AG09319 (cell line): ENCODE measurements at regions not wholly inside any gene's neighbourhood (a gene's known extent, or its start where the extent isn't known, plus 50 kb on each side); places are given as distances from the start of the nearest gene placed in this dataset.

ENCODE experiments used
- DNase-seq: peaks from one replicate; pipeline ENCODE4 v3.0.0-alpha.2; 2010; ENCODE audit warnings: low read depth; ENCODE audit errors: extremely low read depth
- CTCF ChIP-seq: IDR thresholded peaks from 2 replicates; pipeline ENCODE4 v1.5.1; 2011; ENCODE audit warnings: low read depth, mild to moderate bottlenecking, inconsistent platforms, low read length, moderate library complexity

GRCh38 chr3:17941152-17941551 is 198.7 kb upstream of the TBC1D5 start:
- TF ChIP-seq CTCF: no peak
- DNase-seq: no peak

DNA sequence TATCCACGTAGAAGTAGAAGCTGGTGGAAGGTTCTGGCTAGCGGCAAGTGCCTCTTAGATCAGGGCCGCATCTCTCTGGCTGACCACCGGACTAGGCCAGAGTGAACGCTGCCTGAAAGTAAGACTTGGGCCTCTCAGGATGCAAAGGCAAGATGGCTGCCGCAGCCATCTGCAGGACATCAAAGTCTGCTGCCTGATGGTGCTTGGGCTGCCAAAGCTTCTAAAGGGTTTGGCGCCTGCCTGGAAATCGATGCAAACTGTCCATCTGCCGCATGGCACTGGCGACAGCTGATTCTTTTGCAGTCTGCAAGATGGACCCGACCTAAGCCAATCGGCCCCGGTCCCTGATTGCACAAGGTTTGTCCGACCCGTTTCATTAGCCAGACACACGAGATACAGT is 196.7 kb upstream of the TBC1D5 start:
- DNase-seq: no peak
- no peak for TF ChIP-seq CTCF

DNA sequence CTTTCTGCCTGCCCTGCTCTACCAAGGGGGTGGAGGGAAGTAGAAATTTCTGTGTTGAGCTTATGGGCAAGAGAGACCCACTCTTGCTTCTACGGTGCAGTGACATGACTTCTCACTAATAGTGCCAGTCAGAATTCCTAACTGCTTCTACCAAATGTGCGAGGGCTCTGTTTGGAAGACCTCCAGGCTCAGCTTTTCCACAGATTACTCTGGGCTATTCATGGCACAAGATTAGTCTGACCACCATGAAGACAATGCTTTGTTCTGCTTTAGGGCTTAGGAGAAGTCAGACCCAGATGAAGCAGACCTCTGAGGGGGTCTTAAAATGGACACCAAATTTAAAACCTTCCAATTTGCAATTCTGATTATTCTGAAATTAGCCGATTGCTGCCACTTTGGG is 195.9 kb upstream of the TBC1D5 start:
- no peak for DNase-seq

GRCh38 chr3:17936736-17937480 is 194.5 kb upstream of the TBC1D5 start:
- DNase-seq: no peak
- TF ChIP-seq CTCF: no peak

More for the DNA sequence above, 195.9 kb upstream of the TBC1D5 start:
- no peak for TF ChIP-seq CTCF

DNA sequence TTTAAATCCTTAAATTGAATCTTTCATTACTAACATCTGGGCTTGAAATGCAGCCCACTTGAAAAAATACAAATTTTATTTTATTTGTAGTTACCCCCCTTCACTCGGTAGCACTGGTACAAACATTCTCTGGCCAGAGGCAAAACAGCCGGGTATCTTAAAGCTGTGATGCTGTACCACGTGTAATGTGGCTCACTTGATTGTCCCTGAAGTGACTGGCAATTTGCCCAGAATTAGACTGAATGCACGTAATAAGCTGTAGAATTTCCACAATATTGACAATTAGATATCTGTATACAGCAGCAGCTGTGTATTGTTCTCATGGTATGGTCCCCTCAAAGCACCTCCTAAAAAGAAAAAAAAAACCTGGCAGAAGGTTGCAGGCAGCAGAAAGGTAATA is 192.8 kb upstream of the TBC1D5 start:
- no peak for DNase-seq
- no peak for TF ChIP-seq CTCF

DNA sequence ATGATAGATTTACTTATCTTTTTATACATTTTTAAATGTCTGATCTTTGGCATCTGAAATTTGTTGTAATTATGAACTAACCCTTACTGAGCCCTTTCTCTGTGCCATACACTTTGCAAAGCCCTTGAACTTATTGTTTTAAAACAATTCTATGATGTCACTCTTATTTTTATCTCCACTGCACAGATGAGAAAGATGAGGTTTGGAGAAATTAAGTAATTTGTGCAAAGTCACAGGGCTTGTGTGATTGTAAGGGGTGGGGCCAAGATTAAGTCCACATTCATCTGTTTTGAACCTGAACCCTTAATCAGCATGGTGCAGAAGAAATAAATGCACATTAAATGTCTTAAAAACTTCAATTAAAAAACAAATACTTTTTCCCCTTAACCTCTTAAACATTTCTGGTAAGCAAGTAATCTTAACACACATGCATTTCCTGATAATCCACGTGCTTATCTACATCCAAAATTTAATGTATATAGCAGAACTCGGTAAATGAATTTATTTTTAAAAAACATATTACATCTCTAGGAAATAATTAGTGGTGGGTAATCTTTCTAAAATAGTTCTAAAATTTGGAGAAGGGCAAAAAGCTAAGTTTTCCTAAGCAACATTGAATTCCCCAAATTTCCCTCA is 189.8 kb upstream of the TBC1D5 start:
- no peak for DNase-seq
- no peak for TF ChIP-seq CTCF

GRCh38 chr3:17931131-17931530 is 188.7 kb upstream of the TBC1D5 start:
- TF ChIP-seq CTCF: no peak
- DNase-seq: no peak
